ENCODE measurements at regions not wholly inside any gene's neighbourhood (a gene's known extent, or its start where the extent isn't known, plus 50 kb on each side); places are given as distances from the start of the nearest gene placed in this dataset.

GRCh38 chr6:95723638-95724037 lies 146.3 kb downstream of the MANEA start:
- TF ChIP-seq, protein P1, sequence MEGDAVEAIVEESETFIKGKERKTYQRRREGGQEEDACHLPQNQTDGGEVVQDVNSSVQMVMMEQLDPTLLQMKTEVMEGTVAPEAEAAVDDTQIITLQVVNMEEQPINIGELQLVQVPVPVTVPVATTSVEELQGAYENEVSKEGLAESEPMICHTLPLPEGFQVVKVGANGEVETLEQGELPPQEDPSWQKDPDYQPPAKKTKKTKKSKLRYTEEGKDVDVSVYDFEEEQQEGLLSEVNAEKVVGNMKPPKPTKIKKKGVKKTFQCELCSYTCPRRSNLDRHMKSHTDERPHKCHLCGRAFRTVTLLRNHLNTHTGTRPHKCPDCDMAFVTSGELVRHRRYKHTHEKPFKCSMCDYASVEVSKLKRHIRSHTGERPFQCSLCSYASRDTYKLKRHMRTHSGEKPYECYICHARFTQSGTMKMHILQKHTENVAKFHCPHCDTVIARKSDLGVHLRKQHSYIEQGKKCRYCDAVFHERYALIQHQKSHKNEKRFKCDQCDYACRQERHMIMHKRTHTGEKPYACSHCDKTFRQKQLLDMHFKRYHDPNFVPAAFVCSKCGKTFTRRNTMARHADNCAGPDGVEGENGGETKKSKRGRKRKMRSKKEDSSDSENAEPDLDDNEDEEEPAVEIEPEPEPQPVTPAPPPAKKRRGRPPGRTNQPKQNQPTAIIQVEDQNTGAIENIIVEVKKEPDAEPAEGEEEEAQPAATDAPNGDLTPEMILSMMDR (IDR thresholded peaks at IDR 0.05), result no peak
- no peak for TF ChIP-seq POLR2A (IDR thresholded peaks at IDR 0.05; ENCODE audit: low read depth)
